ENCODE measurements at regions not wholly inside any gene's neighbourhood (a gene's known extent, or its start where the extent isn't known, plus 50 kb on each side); places are given as distances from the start of the nearest gene placed in this dataset.

GRCh38 chr11:109148669-109149068, 273.3 kb upstream of the C11orf87 start:
- no peak for DNase-seq (ENCODE audit: low read depth)
- no peak for TF ChIP-seq CTCF (IDR thresholded peaks at IDR 0.05; ENCODE audit: control insufficient read depth, extremely low read depth, insufficient read depth)
- H3K4me3 ChIP-seq (ENCODE audit: low read depth, low read length) = no peak overlapping the region

GRCh38 chr11:109150581-109150980, 271.4 kb upstream of the C11orf87 start:
- no peak for DNase-seq (ENCODE audit: low read depth)
- H3K4me3 ChIP-seq (ENCODE audit: low read depth, low read length) = no peak overlapping the region
- no peak for TF ChIP-seq CTCF (IDR thresholded peaks at IDR 0.05; ENCODE audit: control insufficient read depth, extremely low read depth, insufficient read depth)

- no peak for DNase-seq (ENCODE audit: low read depth)
- TF ChIP-seq CTCF (IDR thresholded peaks at IDR 0.05; ENCODE audit: control insufficient read depth, extremely low read depth, insufficient read depth) = no peak
- no peak overlapping the region for H3K4me3 ChIP-seq (ENCODE audit: low read depth, low read length)
These were observed 268.2 kb upstream of the C11orf87 start for GRCh38 chr11:109153836-109154235.

- TF ChIP-seq CTCF (IDR thresholded peaks at IDR 0.05; ENCODE audit: control insufficient read depth, extremely low read depth, insufficient read depth) = no peak
- no peak for DNase-seq (ENCODE audit: low read depth)
- no peak overlapping the region for H3K4me3 ChIP-seq (ENCODE audit: low read depth, low read length)
These were observed 266.7 kb upstream of the C11orf87 start for GRCh38 chr11:109155291-109155690.

- H3K4me3 ChIP-seq (ENCODE audit: low read depth, low read length) = no peak overlapping the region
- TF ChIP-seq CTCF (IDR thresholded peaks at IDR 0.05; ENCODE audit: control insufficient read depth, extremely low read depth, insufficient read depth) = no peak
- DNase-seq (ENCODE audit: low read depth) = no peak
These were observed 257.0 kb upstream of the C11orf87 start for GRCh38 chr11:109165035-109165434.

- DNase-seq (ENCODE audit: low read depth) = no peak
- H3K4me3 ChIP-seq (ENCODE audit: low read depth, low read length) = no peak overlapping the region
- TF ChIP-seq CTCF (IDR thresholded peaks at IDR 0.05; ENCODE audit: control insufficient read depth, extremely low read depth, insufficient read depth) = no peak
These were observed 255.5 kb upstream of the C11orf87 start for GRCh38 chr11:109166441-109166840.

- H3K4me3 ChIP-seq (ENCODE audit: low read depth, low read length) = no peak overlapping the region
- no peak for TF ChIP-seq CTCF (IDR thresholded peaks at IDR 0.05; ENCODE audit: control insufficient read depth, extremely low read depth, insufficient read depth)
- no peak for DNase-seq (ENCODE audit: low read depth)
These were observed 248.5 kb upstream of the C11orf87 start for GRCh38 chr11:109173504-109173903.
